Activated CD8-positive, alpha-beta memory T cell treated with anti-CD3 and anti-CD28 coated beads for 48 hours (primary cell): ENCODE measurements at regions not wholly inside any gene's neighbourhood (a gene's known extent, or its start where the extent isn't known, plus 50 kb on each side); places are given as distances from the start of the nearest gene placed in this dataset.
"Not testable (repeated sequence)": the region's sequence is repeated elsewhere in the genome, so short reads cannot be mapped to it uniquely, and the experiment has no call there.

Experiments used
- DNase-seq, 3 experiments: peaks; one replicate each; pipeline ENCODE4 v3.0.0-alpha.2; 2020; ENCODE audit warnings: low read depth in 2 of 3, low spot score in 2 of 3

DNA sequence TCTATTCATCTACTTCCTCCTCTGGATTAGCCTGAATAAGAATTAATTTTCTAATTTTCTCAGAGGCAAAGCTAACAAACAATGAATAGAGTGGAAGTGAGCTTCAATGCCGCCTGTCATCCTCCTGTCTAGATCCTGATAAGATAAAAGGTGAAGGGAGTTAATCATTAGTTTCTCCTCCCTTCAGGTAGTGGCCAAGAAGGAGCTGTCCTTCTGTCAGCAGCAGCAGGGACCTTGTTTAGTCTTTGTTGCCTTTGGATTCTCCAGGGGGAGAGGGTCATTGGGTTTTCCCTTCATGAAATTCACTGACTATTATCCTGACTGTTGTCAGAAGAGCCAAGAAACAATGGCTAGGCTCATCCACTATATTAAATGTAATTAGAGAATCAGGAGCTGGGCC lies 420.2 kb upstream of the GOT2 start:
- DNase-seq: no peak

DNA sequence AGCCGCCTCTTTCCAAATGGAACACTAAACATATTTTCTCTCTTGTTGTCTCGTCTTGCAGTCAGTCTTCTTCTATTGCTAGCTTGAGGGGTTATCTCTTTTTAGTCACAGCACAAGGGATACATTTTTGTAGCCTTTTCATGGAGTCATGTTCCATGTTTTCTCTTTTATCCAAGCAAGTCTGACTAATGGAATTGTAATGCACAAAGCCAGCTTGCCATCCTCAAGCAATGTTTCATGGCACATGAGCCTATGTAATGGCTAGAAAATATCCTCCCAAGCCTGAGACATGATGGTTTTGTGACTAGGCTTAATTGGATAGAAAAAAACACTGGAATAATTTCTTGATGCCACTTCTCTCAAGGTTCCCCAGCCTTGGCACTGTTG lies 414.6 kb upstream of the GOT2 start:
- DNase-seq: no peak

DNA sequence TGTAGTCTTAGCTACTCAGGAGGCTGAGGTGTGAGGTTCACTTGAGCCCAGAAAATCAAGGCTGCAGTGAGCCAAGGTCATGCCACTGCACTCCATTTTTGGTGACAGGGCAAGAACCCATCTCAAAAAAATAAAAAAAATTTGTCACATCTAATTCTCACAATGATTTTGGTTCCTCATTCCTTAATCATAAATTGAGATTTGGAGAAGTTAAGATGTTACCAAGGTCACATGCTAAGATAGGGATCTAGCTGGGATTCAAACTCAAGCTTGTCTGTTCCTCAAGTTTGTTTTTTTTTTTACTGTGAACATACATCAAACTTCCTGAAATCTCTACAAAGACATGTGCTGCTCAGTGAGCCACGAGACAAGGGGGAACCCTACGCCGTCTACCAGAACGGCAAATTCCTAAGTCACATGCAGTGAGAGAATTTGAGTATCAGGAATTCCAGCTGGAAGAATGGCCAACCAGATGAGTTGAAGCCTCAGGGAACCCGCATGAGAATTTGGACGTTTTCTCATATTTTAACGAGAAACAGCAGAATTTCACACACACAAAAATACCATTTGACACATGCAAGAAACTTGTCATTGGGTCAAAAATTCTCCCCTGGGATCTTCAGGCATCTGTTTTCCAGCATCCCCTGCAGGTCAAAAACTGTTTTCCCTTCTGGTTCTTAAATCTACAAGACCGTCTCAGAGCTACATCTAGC lies 414.1 kb upstream of the GOT2 start:
- DNase-seq: no peak

GRCh38 chr16:59146140-59146539 lies 412.0 kb upstream of the GOT2 start:
- DNase-seq: no peak

- no peak for DNase-seq
Observed at GRCh38 chr16:59144841-59145240, 410.7 kb upstream of the GOT2 start.

GRCh38 chr16:59144326-59144725 lies 410.2 kb upstream of the GOT2 start:
- DNase-seq: no peak

DNA sequence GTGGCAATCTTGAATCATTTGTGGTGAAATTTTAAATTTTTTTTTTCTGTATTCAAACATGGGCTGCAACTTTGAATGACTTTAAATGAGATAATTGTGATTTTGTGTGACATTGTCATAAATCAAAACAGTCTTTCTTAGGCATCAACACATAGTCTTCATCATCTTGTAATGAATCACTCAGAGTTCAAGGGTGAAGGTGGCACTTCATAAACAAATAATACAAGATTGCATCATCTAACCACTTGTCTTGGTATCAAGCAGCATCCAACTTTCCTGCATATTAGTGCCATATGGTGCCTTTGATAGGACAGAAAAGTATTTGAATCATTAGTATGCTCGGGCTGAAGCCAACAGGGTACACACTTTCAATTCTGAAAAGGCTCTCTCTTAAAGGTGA lies 392.4 kb upstream of the GOT2 start:
- DNase-seq: no peak

DNA sequence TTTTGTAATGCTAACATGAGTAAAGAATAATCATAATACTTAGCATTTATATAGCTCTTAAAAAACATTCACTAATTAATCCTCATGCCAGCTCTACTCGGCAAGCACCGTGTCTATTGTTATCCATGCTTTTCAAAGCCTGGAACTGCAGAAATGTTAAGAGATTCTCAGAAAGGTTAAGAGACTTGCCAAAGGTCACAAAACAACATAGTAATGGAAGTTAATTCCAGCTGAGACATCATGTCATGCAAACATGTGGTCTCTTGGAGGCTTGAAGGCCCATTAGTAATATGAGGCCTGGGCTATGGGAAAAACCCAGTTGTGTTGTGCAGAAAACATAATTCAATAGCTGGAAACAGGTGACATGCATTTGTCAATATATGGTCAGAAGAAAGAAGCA lies 389.9 kb upstream of the GOT2 start:
- no peak for DNase-seq

DNA sequence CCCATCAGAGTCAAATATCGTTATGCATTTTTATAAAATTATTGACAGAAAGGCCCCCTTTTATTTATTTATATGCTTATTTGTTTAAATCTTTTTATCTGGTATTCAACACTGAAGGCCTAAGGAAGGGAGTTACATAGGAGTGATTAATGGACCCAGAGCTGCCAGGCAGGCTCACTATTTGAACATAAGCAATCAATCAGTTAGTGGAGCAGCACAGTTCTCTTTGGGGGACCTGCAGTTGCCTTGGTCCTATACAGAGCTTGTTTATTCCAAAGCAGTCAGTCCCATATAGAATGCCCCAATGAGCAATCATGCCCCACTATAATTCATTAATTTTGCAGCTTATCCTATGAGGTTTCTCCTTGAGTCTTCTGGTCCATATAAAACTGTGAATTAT lies 389.4 kb upstream of the GOT2 start:
- DNase-seq: no peak

GRCh38 chr16:59122262-59122537 lies 388.1 kb upstream of the GOT2 start:
- no peak for DNase-seq

GRCh38 chr16:59121411-59122261 lies 387.5 kb upstream of the GOT2 start:
- DNase-seq: no peak

- no peak for DNase-seq
Observed at GRCh38 chr16:59116744-59117143, 382.6 kb upstream of the GOT2 start.

GRCh38 chr16:59114790-59115189 lies 380.7 kb upstream of the GOT2 start:
- no peak for DNase-seq

GRCh38 chr16:59113004-59113670 lies 379.0 kb upstream of the GOT2 start:
- no peak for DNase-seq

- no peak for DNase-seq
Observed at GRCh38 chr16:59111280-59111679, 377.2 kb upstream of the GOT2 start.

- no peak for DNase-seq
Observed at GRCh38 chr16:59108374-59108773, 374.3 kb upstream of the GOT2 start.

DNA sequence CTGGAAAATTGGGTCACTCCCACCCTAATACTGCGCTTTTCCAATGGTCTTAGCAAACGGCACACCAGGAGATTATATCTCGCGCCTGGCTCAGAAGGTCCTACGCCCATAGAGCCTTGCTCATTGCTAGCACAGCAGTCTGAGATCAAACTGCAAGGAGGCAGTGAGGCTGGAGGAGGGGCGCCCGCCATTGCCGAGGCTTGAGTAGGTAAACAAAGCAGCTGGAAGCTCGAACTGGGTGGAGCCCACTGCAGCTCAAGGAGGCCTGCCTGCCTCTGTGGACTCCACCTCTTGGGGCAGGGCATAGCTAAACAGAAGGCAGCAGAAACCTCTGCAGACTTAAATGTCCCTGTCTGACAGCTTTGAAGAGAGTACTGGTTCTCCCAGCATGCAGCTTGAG lies 362.6 kb upstream of the GOT2 start:
- DNase-seq: not testable (repeated sequence)

DNA sequence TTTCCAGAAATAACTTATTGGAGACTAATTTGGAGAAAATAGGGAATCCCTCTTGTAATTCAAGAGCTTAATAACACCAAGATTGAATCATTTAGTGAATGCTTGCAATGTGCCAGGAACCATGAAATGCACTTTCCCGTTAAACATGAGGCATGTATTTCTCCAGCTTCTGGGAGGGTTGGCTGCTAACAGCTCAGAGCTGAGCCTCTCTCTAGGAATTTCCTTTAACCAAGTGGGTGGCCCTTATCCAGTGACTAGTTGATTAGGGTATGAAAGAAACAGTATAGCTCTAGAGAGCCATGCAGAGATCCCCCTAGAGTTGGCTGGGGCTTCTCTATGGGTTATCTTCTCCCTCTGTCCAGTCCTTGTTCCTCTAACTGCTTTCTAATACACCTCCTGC lies 356.4 kb upstream of the GOT2 start:
- DNase-seq: no peak

DNA sequence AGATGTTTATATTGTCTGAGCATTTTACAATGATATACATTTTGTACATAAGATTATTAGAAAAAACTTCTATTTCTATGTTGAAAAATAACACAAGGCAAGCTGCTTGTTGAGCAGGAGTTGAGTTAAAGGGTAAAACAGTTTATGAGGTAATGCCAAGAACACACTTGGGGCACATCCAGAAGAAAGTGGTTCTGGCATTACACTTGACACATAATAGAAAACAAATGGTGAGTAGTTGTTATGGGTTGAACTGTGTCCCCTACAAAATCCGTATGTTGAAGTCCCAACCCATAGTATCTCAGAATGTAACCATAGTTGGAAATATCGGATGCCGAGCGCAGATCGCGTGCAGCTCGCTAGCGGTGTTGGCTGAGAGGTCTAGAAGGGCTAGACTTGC lies 354.3 kb upstream of the GOT2 start:
- no peak for DNase-seq

DNA sequence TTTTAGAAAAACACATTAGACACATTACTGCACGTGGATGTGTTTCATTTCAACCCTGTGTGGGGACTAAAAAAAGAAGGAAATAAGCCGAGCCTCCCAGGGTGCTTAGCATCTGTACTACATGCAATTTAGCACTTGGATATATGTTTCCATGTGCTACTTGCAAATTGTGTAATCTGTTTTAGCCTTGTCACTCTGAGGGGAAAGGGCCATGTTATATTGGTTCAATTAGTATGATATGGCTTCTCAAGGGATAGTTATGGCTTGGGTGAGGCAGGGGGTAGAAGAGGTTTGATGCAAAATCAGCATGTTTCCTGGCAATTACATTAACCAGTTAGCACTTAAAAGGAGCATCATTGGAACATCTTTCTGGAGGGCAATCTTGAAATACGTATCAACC lies 353.5 kb upstream of the GOT2 start:
- DNase-seq: no peak

DNA sequence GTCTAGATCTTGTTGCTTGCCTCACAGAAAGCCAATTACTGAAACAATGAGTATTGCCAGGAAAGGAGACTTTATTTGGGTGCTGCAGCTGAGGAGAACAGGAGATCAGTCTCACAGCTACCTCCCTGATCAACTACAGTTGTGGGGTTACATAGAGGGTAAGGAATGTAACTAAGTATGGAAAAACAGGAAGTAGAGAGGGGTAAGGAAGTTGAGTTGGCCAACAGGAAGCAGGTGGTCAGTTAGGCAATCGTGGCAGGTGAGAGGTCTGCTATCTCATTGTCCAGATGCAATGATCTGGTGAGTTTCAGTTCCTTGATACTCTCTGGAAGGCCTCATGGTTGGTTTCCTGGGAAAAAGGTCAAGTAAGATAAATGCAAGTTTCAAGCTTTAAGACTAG lies 333.1 kb upstream of the GOT2 start:
- DNase-seq: no peak

DNA sequence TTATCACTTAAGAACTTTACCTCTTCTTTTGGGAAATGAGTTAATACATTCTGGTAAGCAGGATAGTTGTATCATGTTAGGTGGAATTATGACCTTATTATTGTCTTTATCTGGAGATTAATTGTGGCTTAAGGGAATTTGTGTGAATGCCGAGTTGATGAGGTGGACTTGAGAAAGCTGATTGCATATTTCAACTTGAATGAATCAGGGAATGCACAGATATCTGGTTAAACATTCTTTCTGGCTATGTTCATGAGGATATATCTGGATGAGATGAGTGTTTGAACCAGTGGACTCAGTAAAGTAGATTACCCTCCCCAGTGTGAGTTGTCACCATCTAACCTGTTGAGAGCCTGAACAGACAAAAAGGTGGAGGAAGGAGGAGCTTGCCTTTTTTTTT lies 326.1 kb upstream of the GOT2 start:
- no peak for DNase-seq
